H1 (cell line): ENCODE measurements at regions not wholly inside any gene's neighbourhood (a gene's known extent, or its start where the extent isn't known, plus 50 kb on each side); places are given as distances from the start of the nearest gene placed in this dataset.

Experiments used
- CTCF ChIA-PET: fragments of 300-600 bp; sonication (Branson Sonifier 250); formaldehyde crosslinking; loops from one replicate; lab custom pipeline; 2021; ENCODE audit not compliant: partially characterized antibody; lab: Charles Lee
- POLR2A ChIA-PET: fragments of 300-600 bp; sonication (Branson Sonifier 250); formaldehyde crosslinking; loops from one replicate; lab custom pipeline; 2021; ENCODE audit warnings: inconsistent platforms; ENCODE audit not compliant: partially characterized antibody; lab: Charles Lee
- DNase-seq, 2 experiments: peaks; one replicate each; pipeline versions ENCODE4 v3.0.0 to v3.0.0-alpha.2; 2010 to 2022; ENCODE audit warnings: low spot score in 2 of 2, low read depth in 1 of 2, mixed read lengths in 1 of 2
- FAIRE-seq: peaks from 2 replicates; lab custom pipeline; 2011; peaks lifted over from hg19 to GRCh38; lab: Jason Lieb, UNC
- H2AFZ ChIP-seq: 2 replicates; pipeline ENCODE4 v1.8.1; 2012; ENCODE audit warnings: low read length, inconsistent platforms
- H2AK5ac ChIP-seq: 2 replicates; pipeline ENCODE4 v1.6.1; 2013; ENCODE audit warnings: low read depth, low read length
- H2BK120ac ChIP-seq: replicated peaks from 2 replicates; pipeline ENCODE3; 2013; ENCODE audit warnings: low read depth, low read length, inconsistent platforms
- H2BK12ac ChIP-seq: 2 replicates; pipeline ENCODE4 v1.6.1; 2013; ENCODE audit warnings: low read depth, low read length
- H2BK15ac ChIP-seq: 2 replicates; pipeline ENCODE4 v1.6.1; 2013; ENCODE audit warnings: low read length
- H2BK20ac ChIP-seq: 2 replicates; pipeline ENCODE4 v1.6.1; 2013; ENCODE audit warnings: low read length
- H2BK5ac ChIP-seq: 2 replicates; pipeline ENCODE4 v1.6.1; 2013; ENCODE audit warnings: low read depth, low read length
- H3K14ac ChIP-seq: 2 replicates; pipeline ENCODE4 v1.6.1; 2013; ENCODE audit warnings: inconsistent platforms; ENCODE audit not compliant: insufficient read length
- H3K18ac ChIP-seq: 2 replicates; pipeline ENCODE4 v1.6.1; 2013; ENCODE audit warnings: low read length; ENCODE audit errors: extremely low read depth
- H3K23ac ChIP-seq: 2 replicates; pipeline ENCODE4 v1.6.1; 2013; ENCODE audit warnings: inconsistent platforms; ENCODE audit not compliant: insufficient read length
- H3K23me2 ChIP-seq: 2 replicates; pipeline ENCODE4 v1.6.1; 2013; ENCODE audit warnings: low read depth, low read length
- H3K27ac ChIP-seq: 2 replicates; pipeline ENCODE4 v1.6.1; 2011; ENCODE audit warnings: low read depth, low read length, inconsistent platforms
- H3K27me3 ChIP-seq, 4 experiments: replicated peaks in 1 of 4; 1 replicate in 1 of 4; 2 replicates in 3 of 4; pipeline versions ENCODE4 v1.6.1 to v1.8.1; 2011 to 2013; ENCODE audit warnings: low read length in 3 of 4, mild to moderate bottlenecking in 3 of 4, inconsistent platforms in 2 of 4, mixed read lengths in 2 of 4, moderate library complexity in 1 of 4; ENCODE audit not compliant: control insufficient read depth in 3 of 4, insufficient read depth in 3 of 4; ENCODE audit errors: extremely low read depth in 1 of 4
- H3K36me3 ChIP-seq, 4 experiments: 2 replicates each; pipeline versions ENCODE4 v1.6.1 to v1.8.1; 2011 to 2013; ENCODE audit warnings: mild to moderate bottlenecking in 4 of 4, low read length in 3 of 4, moderate library complexity in 2 of 4, control low read depth in 1 of 4, inconsistent platforms in 1 of 4; ENCODE audit not compliant: insufficient read depth in 4 of 4, control insufficient read depth in 2 of 4
- H3K4ac ChIP-seq: replicated peaks from 2 replicates; pipeline ENCODE3; 2013; ENCODE audit warnings: low read length, low read depth, mixed read lengths, inconsistent platforms; ENCODE audit not compliant: insufficient read length
- H3K4me1 ChIP-seq, 4 experiments: replicated peaks in 1 of 4; 1 replicate in 1 of 4; 2 replicates in 3 of 4; pipeline versions ENCODE4 v1.6.1 to v1.8.1; 2011 to 2013; ENCODE audit warnings: low read length in 3 of 4, inconsistent platforms in 2 of 4, mixed read lengths in 1 of 4; ENCODE audit not compliant: insufficient read depth in 4 of 4, control insufficient read depth in 3 of 4
- H3K4me2 ChIP-seq, 2 experiments: 2 replicates each; pipeline versions ENCODE4 v1.6.1 to v1.8.1; 2011 to 2013; ENCODE audit warnings: low read depth in 2 of 2, low read length in 2 of 2, control low read depth in 1 of 2, inconsistent platforms in 1 of 2, mild to moderate bottlenecking in 1 of 2; ENCODE audit not compliant: insufficient read depth in 1 of 2
- H3K4me3 ChIP-seq, 4 experiments: fragments of 200-600, 300-600 bp in 1 of 4; sonication (generic), shearing (Covaris generic), sonication (Bioruptor Twin) in 1 of 4; 2 replicates each; pipeline versions ENCODE4 v1.5.1 to v1.8.1; 2011 to 2016; ENCODE audit warnings: low read length in 4 of 4, low read depth in 3 of 4, control low read depth in 2 of 4, inconsistent platforms in 2 of 4, mild to moderate bottlenecking in 2 of 4, mixed read lengths in 1 of 4, moderate library complexity in 1 of 4; ENCODE audit not compliant: insufficient read depth in 2 of 4; ENCODE audit errors: extremely low read depth in 1 of 4
- H3K56ac ChIP-seq: replicated peaks from 2 replicates; pipeline ENCODE3; 2013; ENCODE audit warnings: low read depth, mild to moderate bottlenecking, mixed read lengths, low read length, inconsistent platforms; ENCODE audit not compliant: insufficient read length
- H3K79me1 ChIP-seq: 2 replicates; pipeline ENCODE4 v1.6.1; 2013; ENCODE audit warnings: low read depth, low read length, control low read depth
- H3K79me2 ChIP-seq, 2 experiments: 2 replicates each; pipeline versions ENCODE4 v1.6.1 to v1.8.1; 2012 to 2013; ENCODE audit warnings: low read length in 2 of 2, mild to moderate bottlenecking in 2 of 2, inconsistent platforms in 1 of 2; ENCODE audit not compliant: insufficient read depth in 2 of 2, control insufficient read depth in 1 of 2
- H3K9ac ChIP-seq, 4 experiments: replicated peaks in 1 of 4; 1 replicate in 1 of 4; 2 replicates in 3 of 4; pipeline versions ENCODE4 v1.6.1 to v1.8.1; 2011 to 2013; ENCODE audit warnings: low read depth in 3 of 4, low read length in 3 of 4, control low read depth in 2 of 4, mild to moderate bottlenecking in 2 of 4, moderate library complexity in 2 of 4, inconsistent platforms in 1 of 4; ENCODE audit errors: extremely low read depth in 1 of 4
- H3K9me3 ChIP-seq, 2 experiments: 2 replicates each; pipeline versions ENCODE4 v1.6.1 to v1.8.1; 2012 to 2013; ENCODE audit warnings: mild to moderate bottlenecking in 2 of 2, moderate library complexity in 2 of 2, control low read depth in 1 of 2, inconsistent platforms in 1 of 2, low read depth in 1 of 2, low read length in 1 of 2, mixed read lengths in 1 of 2; ENCODE audit not compliant: insufficient read depth in 2 of 2
- H4K20me1 ChIP-seq, 2 experiments: replicated peaks in 1 of 2; 2 replicates each; pipeline versions ENCODE3 to v1.8.1; 2011 to 2013; ENCODE audit warnings: inconsistent platforms in 2 of 2, low read length in 2 of 2, mild to moderate bottlenecking in 1 of 2; ENCODE audit not compliant: insufficient read depth in 2 of 2, control insufficient read depth in 1 of 2
- H4K5ac ChIP-seq: 2 replicates; pipeline ENCODE4 v1.6.1; 2013; ENCODE audit warnings: low read length, low read depth, mixed read lengths, inconsistent platforms; ENCODE audit not compliant: insufficient read length
- H4K8ac ChIP-seq: 2 replicates; pipeline ENCODE4 v1.8.0; 2013; ENCODE audit warnings: mild to moderate bottlenecking, moderate library complexity, low read length, inconsistent platforms; ENCODE audit not compliant: insufficient read depth; ENCODE audit errors: extremely low read depth
- H4K91ac ChIP-seq: replicated peaks from 2 replicates; pipeline ENCODE3; 2013; ENCODE audit warnings: low read length, mixed read lengths, inconsistent platforms; ENCODE audit not compliant: insufficient read length
- CHD1 ChIP-seq: IDR thresholded peaks from 2 replicates; pipeline ENCODE4 v1.6.1; 2012; ENCODE audit warnings: low read depth, low read length, improper control_type of control experiment
- GTF2F1 ChIP-seq: IDR thresholded peaks from 2 replicates; pipeline ENCODE4 v1.6.1; 2012; ENCODE audit warnings: low read depth, low read length, improper control_type of control experiment, borderline replicate concordance
- HDAC6 ChIP-seq: IDR thresholded peaks from one replicate; pipeline ENCODE4 v1.7.1; 2012; ENCODE audit warnings: low read depth, mild to moderate bottlenecking, inconsistent platforms, low read length, moderate library complexity
- KDM5A ChIP-seq: fragments of 200-600 bp; IDR thresholded peaks from 2 replicates; pipeline ENCODE4 v1.7.1; 2012; ENCODE audit warnings: mild to moderate bottlenecking, low read length, inconsistent platforms, mixed read lengths
- MAX ChIP-seq: IDR thresholded peaks from 2 replicates; pipeline ENCODE4 v1.6.1; 2012; ENCODE audit warnings: inconsistent platforms
- PHF8 ChIP-seq: fragments of 200-600 bp; sonication (generic); conservative IDR thresholded peaks from 2 replicates; pipeline ENCODE4 v1.7.1; 2012; ENCODE audit warnings: low read depth, mild to moderate bottlenecking, inconsistent platforms, low read length, moderate library complexity
- RXRA ChIP-seq: IDR thresholded peaks from 2 replicates; pipeline ENCODE4 v1.6.1; 2011; ENCODE audit warnings: low read depth, mild to moderate bottlenecking, low read length, moderate library complexity; ENCODE audit not compliant: insufficient read depth
- SIN3A ChIP-seq, 2 experiments: IDR thresholded peaks in 1 of 2; conservative IDR thresholded peaks in 1 of 2; 2 replicates each; pipeline ENCODE4 v1.6.1; 2011 to 2012; ENCODE audit warnings: low read length in 2 of 2, improper control_type of control experiment in 1 of 2, low read depth in 1 of 2, mild to moderate bottlenecking in 1 of 2
- WGBS, 2 experiments: shearing (Covaris generic) in 1 of 2; methylation state at CpG; one replicate each; pipeline versions ENCODE4 v1.1.6 to v1.1.7; 2013 to 2015; ENCODE audit warnings: low lambda C conversion rate in 2 of 2, mixed read lengths in 2 of 2, inconsistent platforms in 1 of 2, low coverage in 1 of 2, missing lambda C conversion rate in 1 of 2; ENCODE audit not compliant: insufficient replicate concordance in 2 of 2, insufficient coverage in 1 of 2, insufficient read length in 1 of 2; ENCODE audit errors: extremely low coverage in 1 of 2, missing lambda C conversion rate in 1 of 2; 5-methylcytosine and 5-hydroxymethylcytosine counted together

GRCh38 chr12:114284041-114284440, 121.9 kb downstream of the TBX5 start:
- Histone ChIP-seq H3K4me1 (peaks cover 4 to 24% (median 21%) of the 10 kb centered on the region in 4 experiments), H3K4ac (no peak overlapping the region), H3K56ac (no peak overlapping the region), H4K20me1 (no peaks in the 10 kb centered on the region), H3K79me1 (no peaks in the 10 kb centered on the region), H4K8ac (no peak overlapping the region), H3K18ac (peak overlapping the region; percentile 81; the same call in 1 of the 2 replicates), H3K27ac (no peak overlapping the region), H3K23me2 (no peaks in the 10 kb centered on the region), H2AFZ (peak overlapping the region; percentile 4; the same call in 1 of the 2 replicates), H4K5ac (no peak overlapping the region), H3K4me3 (no peak overlapping the region), H2BK15ac (no peak overlapping the region), H2BK120ac (peak overlapping the region; percentile 3), H3K9ac (no peak overlapping the region), H2BK5ac (no peak overlapping the region; the same call in 1 of the 2 replicates), H3K23ac (no peak overlapping the region), H2BK20ac (peak overlapping the region; percentile 56; the same call in 1 of the 2 replicates), H3K36me3 (no peaks in the 10 kb centered on the region), H3K14ac (no peak overlapping the region), H2AK5ac (0 out of 2 replicates have a peak overlapping the region, but pooled peaks have one; percentile 2), H3K79me2 (no peaks in the 10 kb centered on the region), H3K9me3 (no peaks in the 10 kb centered on the region), H3K4me2 (no peak overlapping the region), H3K27me3 (no peaks in the 10 kb centered on the region), H2BK12ac (peak overlapping the region; percentile 32), H4K91ac (no peak overlapping the region)
- DNase-seq (no peak), FAIRE-seq (no peak)
- WGBS, 2 experiments: 75% methylated on average over 4 of the region's 4 CpGs; no CpG with 5 or more reads in 1 of the 2 experiments
- ChIA-PET CTCF (interaction anchor here (0.9 to 2.6 kb wide), 7 partner anchors 9 to 117 kb away, joined by 3 to 8 read pairs (median 4); no protein-coding TSS in a partner anchor), POLR2A (no interaction called here)
- no peak for TF ChIP-seq GTF2F1
- no peak for TF ChIP-seq MAX
- no peak for TF ChIP-seq RXRA
- TF ChIP-seq KDM5A: no peak
- no peak for TF ChIP-seq PHF8
- TF ChIP-seq SIN3A (conservative IDR thresholded peaks at IDR 0.05 in 1 of 2, IDR thresholded peaks at IDR 0.05 in 1 of 2; ENCODE audit: low read depth in 1 of 2, low read length in 2 of 2): no peak
- no peak for TF ChIP-seq CHD1
- no peak for TF ChIP-seq HDAC6
